ENCODE measurements at regions not wholly inside any gene's neighbourhood (a gene's known extent, or its start where the extent isn't known, plus 50 kb on each side); places are given as distances from the start of the nearest gene placed in this dataset.
"Not testable (repeated sequence)": the region's sequence is repeated elsewhere in the genome, so short reads cannot be mapped to it uniquely, and the experiment has no call there.

- ChIA-PET CTCF (no interaction called here), POLR2A (no interaction called here)
- no peaks in the 10 kb centered on the region for H4K20me1 ChIP-seq (replicated peaks; ENCODE audit: control insufficient read depth, extremely low read depth, insufficient read depth, low read length)
- DNase-seq (ENCODE audit: low read depth, low spot score) (no peak), FAIRE-seq (no peak)
- no peaks in the 10 kb centered on the region for H3K36me3 ChIP-seq (ENCODE audit: control insufficient read depth in 2 of 2, extremely low read depth in 1 of 2, insufficient read depth in 2 of 2, low read length in 2 of 2)
- H3K4me1 ChIP-seq (ENCODE audit: control insufficient read depth, extremely low read depth, insufficient read depth, low read length) = no peaks in the 10 kb centered on the region
- H2AFZ ChIP-seq (ENCODE audit: low read depth, low read length) = no peak overlapping the region
- H3K9me1 ChIP-seq (replicated peaks; ENCODE audit: control insufficient read depth, extremely low read depth, insufficient read depth, low read length) = no peaks in the 10 kb centered on the region
- dilution Hi-C loops (cut with MboI; ENCODE audit: extremely low pct_ligation_motif_present, low sequenced_read_pairs) (no loop called here), intact Hi-C loops (cut with micrococcal nuclease) (no loop called here)
- TF ChIP-seq EZH2 (IDR thresholded peaks at IDR 0.05; ENCODE audit: borderline replicate concordance, low read depth, low read length, severe bottlenecking) (no peak), POLR2A (IDR thresholded peaks at IDR 0.05; ENCODE audit: low read depth, low read length) (no peak), GATA2 (IDR thresholded peaks at IDR 0.05; ENCODE audit: insufficient read depth, insufficient read length, low read depth, low read length) (no peak), MYC (IDR thresholded peaks at IDR 0.05; ENCODE audit: low read depth, low read length) (no peak), FOS (IDR thresholded peaks at IDR 0.05; ENCODE audit: borderline replicate concordance, insufficient read depth, low read length) (no peak), POLR2AphosphoS5 (IDR thresholded peaks at IDR 0.05; ENCODE audit: insufficient read depth, low read depth, low read length) (no peak), JUN (IDR thresholded peaks at IDR 0.05; ENCODE audit: borderline replicate concordance, insufficient read depth, insufficient read length, low read depth) (no peak)
- TF ChIP-seq, protein P1, sequence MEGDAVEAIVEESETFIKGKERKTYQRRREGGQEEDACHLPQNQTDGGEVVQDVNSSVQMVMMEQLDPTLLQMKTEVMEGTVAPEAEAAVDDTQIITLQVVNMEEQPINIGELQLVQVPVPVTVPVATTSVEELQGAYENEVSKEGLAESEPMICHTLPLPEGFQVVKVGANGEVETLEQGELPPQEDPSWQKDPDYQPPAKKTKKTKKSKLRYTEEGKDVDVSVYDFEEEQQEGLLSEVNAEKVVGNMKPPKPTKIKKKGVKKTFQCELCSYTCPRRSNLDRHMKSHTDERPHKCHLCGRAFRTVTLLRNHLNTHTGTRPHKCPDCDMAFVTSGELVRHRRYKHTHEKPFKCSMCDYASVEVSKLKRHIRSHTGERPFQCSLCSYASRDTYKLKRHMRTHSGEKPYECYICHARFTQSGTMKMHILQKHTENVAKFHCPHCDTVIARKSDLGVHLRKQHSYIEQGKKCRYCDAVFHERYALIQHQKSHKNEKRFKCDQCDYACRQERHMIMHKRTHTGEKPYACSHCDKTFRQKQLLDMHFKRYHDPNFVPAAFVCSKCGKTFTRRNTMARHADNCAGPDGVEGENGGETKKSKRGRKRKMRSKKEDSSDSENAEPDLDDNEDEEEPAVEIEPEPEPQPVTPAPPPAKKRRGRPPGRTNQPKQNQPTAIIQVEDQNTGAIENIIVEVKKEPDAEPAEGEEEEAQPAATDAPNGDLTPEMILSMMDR (IDR thresholded peaks at IDR 0.05; ENCODE audit: extremely low read depth in 1 of 2, insufficient read depth in 1 of 2, low read depth in 1 of 2, low read length in 2 of 2) = no peak
- TF ChIP-seq, protein P2, sequence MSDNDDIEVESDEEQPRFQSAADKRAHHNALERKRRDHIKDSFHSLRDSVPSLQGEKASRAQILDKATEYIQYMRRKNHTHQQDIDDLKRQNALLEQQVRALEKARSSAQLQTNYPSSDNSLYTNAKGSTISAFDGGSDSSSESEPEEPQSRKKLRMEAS (IDR thresholded peaks at IDR 0.05; ENCODE audit: insufficient read depth, insufficient read length) = no peak
- no peak overlapping the region for H3K9ac ChIP-seq (replicated peaks; ENCODE audit: extremely low read depth, insufficient read depth, low read length)
- no TSS peak for BruUV-seq (replicated peaks)
- H3K9me3 ChIP-seq (replicated peaks; ENCODE audit: control insufficient read depth, insufficient read depth, low read length) = no peaks in the 10 kb centered on the region
- H3K4me2 ChIP-seq (ENCODE audit: insufficient read depth, low read length) = no peak overlapping the region
- H3K4me3 ChIP-seq (replicated peaks in 1 of 3; ENCODE audit: insufficient read depth in 1 of 3, low read depth in 1 of 3, low read length in 3 of 3) = no peak overlapping the region
- no peaks in the 10 kb centered on the region for H3K27me3 ChIP-seq (ENCODE audit: control insufficient read depth in 2 of 2, insufficient read depth in 2 of 2, low read length in 2 of 2)
- H3K79me2 ChIP-seq (ENCODE audit: control insufficient read depth, insufficient read depth, low read length) = no peaks in the 10 kb centered on the region
- no peak overlapping the region for H3K27ac ChIP-seq (ENCODE audit: insufficient read depth, low read depth, low read length)
These were observed 86.4 kb upstream of the HS3ST4 start for GRCh38 chr16:25605381-25605780.

- H3K36me3 ChIP-seq (ENCODE audit: control insufficient read depth in 2 of 2, extremely low read depth in 1 of 2, insufficient read depth in 2 of 2, low read length in 2 of 2); H3K9ac ChIP-seq (replicated peaks; ENCODE audit: extremely low read depth, insufficient read depth, low read length); H3K4me1 ChIP-seq (ENCODE audit: control insufficient read depth, extremely low read depth, insufficient read depth, low read length); H4K20me1 ChIP-seq (replicated peaks; ENCODE audit: control insufficient read depth, extremely low read depth, insufficient read depth, low read length); intact Hi-C loops (cut with micrococcal nuclease); BruUV-seq (replicated peaks); H3K9me1 ChIP-seq (replicated peaks; ENCODE audit: control insufficient read depth, extremely low read depth, insufficient read depth, low read length); FAIRE-seq; H3K79me2 ChIP-seq (ENCODE audit: control insufficient read depth, insufficient read depth, low read length); H3K4me2 ChIP-seq (ENCODE audit: insufficient read depth, low read length); H2AFZ ChIP-seq (ENCODE audit: low read depth, low read length); H3K27me3 ChIP-seq (ENCODE audit: control insufficient read depth in 2 of 2, insufficient read depth in 2 of 2, low read length in 2 of 2); POLR2A ChIA-PET; H3K9me3 ChIP-seq (replicated peaks; ENCODE audit: control insufficient read depth, insufficient read depth, low read length); dilution Hi-C loops (cut with MboI; ENCODE audit: extremely low pct_ligation_motif_present, low sequenced_read_pairs); DNase-seq (ENCODE audit: low read depth, low spot score); H3K4me3 ChIP-seq (replicated peaks in 1 of 3; ENCODE audit: insufficient read depth in 1 of 3, low read depth in 1 of 3, low read length in 3 of 3); H3K27ac ChIP-seq (ENCODE audit: insufficient read depth, low read depth, low read length); CTCF ChIA-PET: not testable (repeated sequence)
These were observed 90.5 kb upstream of the HS3ST4 start for GRCh38 chr16:25601306-25601705.
